ENCODE measurements at regions not wholly inside any gene's neighbourhood (a gene's known extent, or its start where the extent isn't known, plus 50 kb on each side); places are given as distances from the start of the nearest gene placed in this dataset.

DNA sequence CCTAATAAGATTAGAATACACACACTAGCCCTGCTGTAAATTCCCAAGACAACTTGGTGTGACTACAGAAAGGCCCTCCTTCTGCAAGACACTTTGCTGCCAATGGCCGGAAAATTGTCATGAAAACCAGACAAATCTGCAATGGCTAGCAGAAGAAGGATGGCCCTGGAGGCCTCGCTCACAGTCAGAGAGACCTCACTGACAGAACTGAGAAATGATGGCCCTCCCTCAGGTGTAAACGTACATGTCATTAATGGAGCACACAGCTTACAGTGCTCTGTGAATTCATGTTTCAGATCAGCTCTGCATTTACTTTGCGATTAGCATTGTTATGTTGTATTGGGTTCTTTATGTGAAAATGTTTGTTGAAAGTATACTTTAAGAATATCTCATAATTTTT, 202.9 kb upstream of the N4BP1 start:
- TF ChIP-seq, protein P1, sequence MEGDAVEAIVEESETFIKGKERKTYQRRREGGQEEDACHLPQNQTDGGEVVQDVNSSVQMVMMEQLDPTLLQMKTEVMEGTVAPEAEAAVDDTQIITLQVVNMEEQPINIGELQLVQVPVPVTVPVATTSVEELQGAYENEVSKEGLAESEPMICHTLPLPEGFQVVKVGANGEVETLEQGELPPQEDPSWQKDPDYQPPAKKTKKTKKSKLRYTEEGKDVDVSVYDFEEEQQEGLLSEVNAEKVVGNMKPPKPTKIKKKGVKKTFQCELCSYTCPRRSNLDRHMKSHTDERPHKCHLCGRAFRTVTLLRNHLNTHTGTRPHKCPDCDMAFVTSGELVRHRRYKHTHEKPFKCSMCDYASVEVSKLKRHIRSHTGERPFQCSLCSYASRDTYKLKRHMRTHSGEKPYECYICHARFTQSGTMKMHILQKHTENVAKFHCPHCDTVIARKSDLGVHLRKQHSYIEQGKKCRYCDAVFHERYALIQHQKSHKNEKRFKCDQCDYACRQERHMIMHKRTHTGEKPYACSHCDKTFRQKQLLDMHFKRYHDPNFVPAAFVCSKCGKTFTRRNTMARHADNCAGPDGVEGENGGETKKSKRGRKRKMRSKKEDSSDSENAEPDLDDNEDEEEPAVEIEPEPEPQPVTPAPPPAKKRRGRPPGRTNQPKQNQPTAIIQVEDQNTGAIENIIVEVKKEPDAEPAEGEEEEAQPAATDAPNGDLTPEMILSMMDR (IDR thresholded peaks at IDR 0.05), result no peak
- TF ChIP-seq POLR2A (IDR thresholded peaks at IDR 0.05), result no peak

Data from uterus (tissue), 2 donors.